ENCODE measurements at regions not wholly inside any gene's neighbourhood (a gene's known extent, or its start where the extent isn't known, plus 50 kb on each side); places are given as distances from the start of the nearest gene placed in this dataset.

GRCh38 chr1:96544051-96544830, 177.3 kb upstream of the PTBP2 start:
- no peak for TF ChIP-seq MAX (IDR thresholded peaks at IDR 0.05; ENCODE audit: insufficient read depth, insufficient read length)
- no peak for TF ChIP-seq POLR2AphosphoS5 (IDR thresholded peaks at IDR 0.05; ENCODE audit: insufficient read depth, low read depth, low read length)
- TF ChIP-seq MYC (IDR thresholded peaks at IDR 0.05; ENCODE audit: low read depth, low read length) = no peak
- TF ChIP-seq CTCF (IDR thresholded peaks at IDR 0.05; ENCODE audit: extremely low read depth in 1 of 2, insufficient read depth in 1 of 2, low read depth in 1 of 2, low read length in 2 of 2) = no peak
- intact Hi-C loops (cut with micrococcal nuclease) (no loop called here), dilution Hi-C loops (cut with MboI; ENCODE audit: extremely low pct_ligation_motif_present, low sequenced_read_pairs) (no loop called here)
- H3K4me2 ChIP-seq (ENCODE audit: insufficient read depth, low read length) = no peak overlapping the region
- peaks cover 0 to 2% of the 10 kb centered on the region in 2 experiments for H3K27me3 ChIP-seq (ENCODE audit: control insufficient read depth in 2 of 2, insufficient read depth in 2 of 2, low read length in 2 of 2)
- no peaks in the 10 kb centered on the region for H4K20me1 ChIP-seq (replicated peaks; ENCODE audit: control insufficient read depth, extremely low read depth, insufficient read depth, low read length)
- no TSS peak for BruUV-seq (replicated peaks)
- FAIRE-seq (no peak), DNase-seq (ENCODE audit: low read depth, low spot score) (no peak)
- no peaks in the 10 kb centered on the region for H3K9me1 ChIP-seq (replicated peaks; ENCODE audit: control insufficient read depth, extremely low read depth, insufficient read depth, low read length)
- H3K79me2 ChIP-seq (ENCODE audit: control insufficient read depth, insufficient read depth, low read length) = no peaks in the 10 kb centered on the region
- ChIA-PET POLR2A (no interaction called here), CTCF (interaction anchor here (1.3 kb wide), 1 partner anchor 9 kb away, joined by 5 read pairs; no protein-coding TSS in a partner anchor)
- no peak overlapping the region for H3K27ac ChIP-seq (ENCODE audit: insufficient read depth, low read depth, low read length)
- no peaks in the 10 kb centered on the region for H3K4me1 ChIP-seq (ENCODE audit: control insufficient read depth, extremely low read depth, insufficient read depth, low read length)
- H3K9ac ChIP-seq (replicated peaks; ENCODE audit: extremely low read depth, insufficient read depth, low read length) = no peak overlapping the region
- no peaks in the 10 kb centered on the region for H3K36me3 ChIP-seq (ENCODE audit: control insufficient read depth in 2 of 2, extremely low read depth in 1 of 2, insufficient read depth in 2 of 2, low read length in 2 of 2)
- no peak overlapping the region for H3K4me3 ChIP-seq (replicated peaks in 1 of 3; ENCODE audit: insufficient read depth in 1 of 3, low read depth in 1 of 3, low read length in 3 of 3)
- H3K9me3 ChIP-seq (replicated peaks; ENCODE audit: control insufficient read depth, insufficient read depth, low read length) = no peaks in the 10 kb centered on the region
- no peak overlapping the region for H2AFZ ChIP-seq (ENCODE audit: low read depth, low read length)

- POLR2A ChIA-PET = no interaction called here
- intact Hi-C loops (cut with micrococcal nuclease) (no loop called here), dilution Hi-C loops (cut with MboI; ENCODE audit: extremely low pct_ligation_motif_present, low sequenced_read_pairs) (no loop called here)
- FAIRE-seq = no peak
- no peaks in the 10 kb centered on the region for H3K36me3 ChIP-seq (ENCODE audit: control insufficient read depth in 2 of 2, extremely low read depth in 1 of 2, insufficient read depth in 2 of 2, low read length in 2 of 2)
- BruUV-seq (replicated peaks) = no TSS peak
- H3K9me3 ChIP-seq (replicated peaks; ENCODE audit: control insufficient read depth, insufficient read depth, low read length) = no peaks in the 10 kb centered on the region
- DNase-seq (ENCODE audit: low read depth, low spot score) = no peak
- no peaks in the 10 kb centered on the region for H3K79me2 ChIP-seq (ENCODE audit: control insufficient read depth, insufficient read depth, low read length)
- H3K4me3 ChIP-seq (replicated peaks in 1 of 3; ENCODE audit: insufficient read depth in 1 of 3, low read depth in 1 of 3, low read length in 3 of 3) = no peak overlapping the region
- H3K9me1 ChIP-seq (replicated peaks; ENCODE audit: control insufficient read depth, extremely low read depth, insufficient read depth, low read length) = no peaks in the 10 kb centered on the region
- CTCF ChIA-PET = no interaction called here
- H3K9ac ChIP-seq (replicated peaks; ENCODE audit: extremely low read depth, insufficient read depth, low read length) = no peak overlapping the region
- no peaks in the 10 kb centered on the region for H4K20me1 ChIP-seq (replicated peaks; ENCODE audit: control insufficient read depth, extremely low read depth, insufficient read depth, low read length)
- H3K4me2 ChIP-seq (ENCODE audit: insufficient read depth, low read length) = no peak overlapping the region
- H3K27me3 ChIP-seq (ENCODE audit: control insufficient read depth in 2 of 2, insufficient read depth in 2 of 2, low read length in 2 of 2) = peaks cover 0 to 2% of the 10 kb centered on the region in 2 experiments
- no peak overlapping the region for H3K27ac ChIP-seq (ENCODE audit: insufficient read depth, low read depth, low read length)
- no peak overlapping the region for H2AFZ ChIP-seq (ENCODE audit: low read depth, low read length)
- no peaks in the 10 kb centered on the region for H3K4me1 ChIP-seq (ENCODE audit: control insufficient read depth, extremely low read depth, insufficient read depth, low read length)
- TF ChIP-seq POLR2AphosphoS5 (IDR thresholded peaks at IDR 0.05; ENCODE audit: insufficient read depth, low read depth, low read length) = no peak
- TF ChIP-seq MYC (IDR thresholded peaks at IDR 0.05; ENCODE audit: low read depth, low read length) = no peak
- TF ChIP-seq CTCF (IDR thresholded peaks at IDR 0.05; ENCODE audit: extremely low read depth in 1 of 2, insufficient read depth in 1 of 2, low read depth in 1 of 2, low read length in 2 of 2) = no peak
- no peak for TF ChIP-seq EZH2 (IDR thresholded peaks at IDR 0.05; ENCODE audit: borderline replicate concordance, low read depth, low read length, severe bottlenecking)
- TF ChIP-seq POLR2A (IDR thresholded peaks at IDR 0.05; ENCODE audit: low read depth, low read length) = no peak
- no peak for TF ChIP-seq JUN (IDR thresholded peaks at IDR 0.05; ENCODE audit: borderline replicate concordance, insufficient read depth, insufficient read length, low read depth)
- no peak for TF ChIP-seq MAX (IDR thresholded peaks at IDR 0.05; ENCODE audit: insufficient read depth, insufficient read length)
- no peak for TF ChIP-seq FOS (IDR thresholded peaks at IDR 0.05; ENCODE audit: borderline replicate concordance, insufficient read depth, low read length)
These were observed 176.8 kb upstream of the PTBP2 start for GRCh38 chr1:96544831-96545221.

All from endothelial cell of umbilical vein (primary cell).